D721Med (cell line): ENCODE measurements at regions not wholly inside any gene's neighbourhood (a gene's known extent, or its start where the extent isn't known, plus 50 kb on each side); places are given as distances from the start of the nearest gene placed in this dataset.

ENCODE experiments used
- DNase-seq: peaks from one replicate; pipeline ENCODE4 v3.0.0; 2011; ENCODE audit warnings: low spot score; ENCODE audit not compliant: insufficient read length
- FAIRE-seq: peaks from 2 replicates; lab custom pipeline; 2011; peaks lifted over from hg19 to GRCh38; lab: Jason Lieb, UNC
- CTCF ChIP-seq: IDR thresholded peaks from 2 replicates; pipeline ENCODE4 v1.5.1; 2012; ENCODE audit warnings: mild to moderate bottlenecking, control low read depth; ENCODE audit not compliant: insufficient read depth; ENCODE audit errors: missing control alignments

DNA sequence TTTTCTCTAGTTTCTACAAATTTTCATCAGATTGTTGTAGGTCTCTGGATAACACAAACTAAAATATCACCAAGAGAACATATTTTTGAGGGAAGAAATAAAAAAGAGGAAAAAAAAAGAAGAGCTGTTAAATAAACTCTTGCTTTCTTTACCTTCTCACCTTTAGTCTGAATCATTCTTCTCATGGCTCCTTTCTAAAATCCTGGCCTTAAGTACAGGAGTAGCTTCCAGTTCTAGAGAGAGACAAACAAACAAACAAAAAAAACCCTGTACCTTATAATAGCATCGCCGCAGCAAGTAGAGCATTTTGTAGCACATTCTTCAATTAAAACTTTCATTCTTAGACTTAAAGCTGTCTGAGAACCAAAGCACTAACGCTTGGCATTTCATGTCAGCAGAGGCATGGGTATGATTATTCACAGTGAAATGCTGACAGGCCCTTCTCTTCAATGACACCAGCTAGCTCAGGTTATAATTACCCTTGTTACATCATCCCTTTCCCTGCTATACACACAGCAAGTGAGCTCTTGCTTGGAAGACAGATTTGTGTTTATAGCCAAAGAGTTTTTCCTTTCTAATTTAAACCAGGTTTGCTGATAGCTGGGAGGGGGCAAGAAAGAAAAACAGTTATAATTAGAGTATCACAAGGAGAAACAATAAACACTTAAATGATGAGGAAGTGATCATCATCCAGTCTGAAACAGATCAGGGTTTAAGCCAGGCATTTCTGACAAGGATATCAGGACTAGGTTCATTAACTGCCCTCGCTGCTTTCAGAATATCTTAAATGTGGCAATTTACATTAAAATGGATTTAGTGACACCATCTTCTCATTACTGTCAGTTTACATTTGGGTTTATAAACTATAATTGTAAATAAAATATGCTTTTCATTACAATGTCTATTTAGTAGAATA lies 510.9 kb upstream of the ZNF608 start:
- TF ChIP-seq CTCF: no peak
- FAIRE-seq: peak; percentile 35

GRCh38 chr5:125257997-125258396 lies 511.6 kb upstream of the ZNF608 start:
- no peak for TF ChIP-seq CTCF
- no peak for FAIRE-seq
- no peak for DNase-seq

More for the DNA sequence above, 510.9 kb upstream of the ZNF608 start:
- DNase-seq: no peak

- DNase-seq (no peak), FAIRE-seq (no peak)
- no peak for TF ChIP-seq CTCF
Observed at GRCh38 chr5:125258615-125259014, 512.2 kb upstream of the ZNF608 start.

GRCh38 chr5:125261505-125262250 lies 515.2 kb upstream of the ZNF608 start:
- TF ChIP-seq CTCF: no peak
- FAIRE-seq (no peak), DNase-seq (no peak)

DNA sequence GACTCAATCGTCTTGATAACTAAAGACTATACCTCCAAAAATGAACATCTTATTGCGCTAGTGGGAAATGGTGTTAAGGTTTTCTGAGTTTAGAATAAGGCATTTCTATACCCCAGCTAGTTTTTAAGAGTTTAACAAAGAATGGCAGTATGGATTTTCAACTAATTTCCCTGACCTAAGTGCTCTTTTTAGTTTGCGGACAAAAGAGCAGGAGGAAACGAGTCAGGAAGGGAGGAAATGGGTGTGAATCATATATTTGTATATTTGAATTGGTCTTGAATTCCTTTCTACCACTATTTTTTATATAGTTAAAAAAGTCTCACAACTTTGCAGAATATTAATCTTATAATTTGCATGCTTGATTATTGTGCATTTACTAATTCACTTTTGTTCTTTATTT lies 516.3 kb upstream of the ZNF608 start:
- FAIRE-seq: no peak
- no peak for TF ChIP-seq CTCF

GRCh38 chr5:125263356-125263755 lies 516.9 kb upstream of the ZNF608 start:
- FAIRE-seq (peak; percentile 55), DNase-seq (no peak)
- TF ChIP-seq CTCF: no peak

More for the DNA sequence above, 516.3 kb upstream of the ZNF608 start:
- DNase-seq: no peak
